HG03066 (cell line): ENCODE measurements at regions not wholly inside any gene's neighbourhood (a gene's known extent, or its start where the extent isn't known, plus 50 kb on each side); places are given as distances from the start of the nearest gene placed in this dataset.
"Not testable (repeated sequence)": the region's sequence is repeated elsewhere in the genome, so short reads cannot be mapped to it uniquely, and the experiment has no call there.

Experiments used
- ATAC-seq: cut with Tn5 transposase; IDR thresholded peaks from one replicate; pipeline ENCODE4 v1.9.1; 2021; ENCODE audit warnings: low read depth; ENCODE audit not compliant: unreplicated experiment

- no peak for ATAC-seq
Measured at GRCh38 chrX:912677-913076, 282.1 kb downstream of the SHOX start.

- ATAC-seq = not testable (repeated sequence)
Measured at GRCh38 chrX:909068-909467, 278.5 kb downstream of the SHOX start.

GRCh38 chrX:906586-906985 lies 276.0 kb downstream of the SHOX start:
- ATAC-seq = no peak

GRCh38 chrX:905848-906566 lies 275.4 kb downstream of the SHOX start:
- no peak for ATAC-seq

GRCh38 chrX:903116-903515 lies 272.5 kb downstream of the SHOX start:
- ATAC-seq = no peak

- no peak for ATAC-seq
Measured at GRCh38 chrX:896256-896655, 265.7 kb downstream of the SHOX start.

- no peak for ATAC-seq
Measured at GRCh38 chrX:889966-890651, 259.5 kb downstream of the SHOX start.

- ATAC-seq = not testable (repeated sequence)
Measured at GRCh38 chrX:887724-888123, 257.1 kb downstream of the SHOX start.

GRCh38 chrX:883588-883987 lies 253.0 kb downstream of the SHOX start:
- ATAC-seq = no peak

- ATAC-seq = not testable (repeated sequence)
Measured at GRCh38 chrX:879756-880698, 249.4 kb downstream of the SHOX start.

- no peak for ATAC-seq
Measured at GRCh38 chrX:874061-874460, 243.5 kb downstream of the SHOX start.

GRCh38 chrX:873016-873415 lies 242.4 kb downstream of the SHOX start:
- ATAC-seq = no peak

GRCh38 chrX:872090-872489 lies 241.5 kb downstream of the SHOX start:
- ATAC-seq = no peak

GRCh38 chrX:871626-872025 lies 241.0 kb downstream of the SHOX start:
- no peak for ATAC-seq

- no peak for ATAC-seq
Measured at GRCh38 chrX:867966-868647, 237.5 kb downstream of the SHOX start.

- no peak for ATAC-seq
Measured at GRCh38 chrX:867502-867901, 236.9 kb downstream of the SHOX start.

- no peak for ATAC-seq
Measured at GRCh38 chrX:866441-866990, 235.9 kb downstream of the SHOX start.

- ATAC-seq = no peak
Measured at GRCh38 chrX:865422-865821, 234.8 kb downstream of the SHOX start.

- no peak for ATAC-seq
Measured at GRCh38 chrX:861921-862320, 231.3 kb downstream of the SHOX start.

GRCh38 chrX:861340-861890 lies 230.8 kb downstream of the SHOX start:
- no peak for ATAC-seq
